Nephron (organoid): ENCODE measurements at regions not wholly inside any gene's neighbourhood (a gene's known extent, or its start where the extent isn't known, plus 50 kb on each side); places are given as distances from the start of the nearest gene placed in this dataset.
"Not testable (repeated sequence)": the region's sequence is repeated elsewhere in the genome, so short reads cannot be mapped to it uniquely, and the experiment has no call there.

Experiments
- H3K27ac Mint-ChIP-seq, 3 experiments: 2 replicates each; pipeline ENCODE4 v1.8.0; 2020; ENCODE audit warnings: mixed read lengths in 3 of 3, mild to moderate bottlenecking in 2 of 3, moderate library complexity in 1 of 3
- H3K27me3 Mint-ChIP-seq: 2 replicates; pipeline ENCODE4 v1.8.0; 2021; ENCODE audit warnings: low read depth, mild to moderate bottlenecking, moderate library complexity, mixed read lengths
- H3K36me3 Mint-ChIP-seq: 2 replicates; pipeline ENCODE4 v1.8.0; 2020; ENCODE audit warnings: low read depth, mixed read lengths
- H3K4me1 Mint-ChIP-seq: 2 replicates; pipeline ENCODE4 v1.8.0; 2020; ENCODE audit warnings: mixed read lengths
- H3K4me3 Mint-ChIP-seq, 3 experiments: 2 replicates each; pipeline ENCODE4 v1.8.0; 2020; ENCODE audit warnings: mild to moderate bottlenecking in 3 of 3, mixed read lengths in 3 of 3, moderate library complexity in 2 of 3
- H3K9me3 Mint-ChIP-seq: 2 replicates; pipeline ENCODE4 v1.8.0; 2020; ENCODE audit warnings: mixed read lengths
- CTCF ChIP-seq, 3 experiments: fragments of 200-600 bp; sonication (generic); IDR thresholded peaks; one replicate each; pipeline ENCODE4 v1.5.0; 2021; ENCODE audit warnings: antibody characterized with exemption in 3 of 3; ENCODE audit not compliant: unreplicated experiment in 3 of 3

GRCh38 chr3:15979900-15980299 is 182.1 kb upstream of the ANKRD28 start:
- TF ChIP-seq CTCF (IDR thresholded peaks at IDR 0.05; ENCODE audit: unreplicated experiment in 3 of 3) = no peak
- H3K27ac Mint-ChIP-seq = no peak overlapping the region
- peaks cover 5% of the 10 kb centered on the region for H3K27me3 Mint-ChIP-seq
- peaks cover 6% of the 10 kb centered on the region for H3K4me1 Mint-ChIP-seq
- H3K4me3 Mint-ChIP-seq = no peak overlapping the region
- no peaks in the 10 kb centered on the region for H3K36me3 Mint-ChIP-seq
- H3K9me3 Mint-ChIP-seq = peaks cover 4% of the 10 kb centered on the region

GRCh38 chr3:15982243-15982642 is 184.5 kb upstream of the ANKRD28 start:
- peaks cover 18% of the 10 kb centered on the region for H3K9me3 Mint-ChIP-seq
- peaks cover 6% of the 10 kb centered on the region for H3K4me1 Mint-ChIP-seq
- H3K36me3 Mint-ChIP-seq = peaks cover 4% of the 10 kb centered on the region
- no peak for TF ChIP-seq CTCF (IDR thresholded peaks at IDR 0.05; ENCODE audit: unreplicated experiment in 3 of 3)
- H3K4me3 Mint-ChIP-seq = no peak overlapping the region
- H3K27ac Mint-ChIP-seq = no peak overlapping the region
- H3K27me3 Mint-ChIP-seq = peaks cover 5% of the 10 kb centered on the region

- Mint-ChIP-seq H3K27ac (no peak overlapping the region), H3K27me3 (peaks cover 5% of the 10 kb centered on the region), H3K36me3 (peaks cover 7% of the 10 kb centered on the region), H3K4me3 (no peak overlapping the region), H3K9me3 (peaks cover 21% of the 10 kb centered on the region), H3K4me1 (peaks cover 6% of the 10 kb centered on the region)
- no peak for TF ChIP-seq CTCF (IDR thresholded peaks at IDR 0.05; ENCODE audit: unreplicated experiment in 3 of 3)
Observed at GRCh38 chr3:15982667-15983196, 185.0 kb upstream of the ANKRD28 start.

GRCh38 chr3:15983232-15983631 is 185.5 kb upstream of the ANKRD28 start:
- Mint-ChIP-seq H3K4me1 (peaks cover 5% of the 10 kb centered on the region), H3K9me3 (peaks cover 22% of the 10 kb centered on the region), H3K36me3 (peaks cover 7% of the 10 kb centered on the region), H3K4me3 (no peak overlapping the region), H3K27me3 (peaks cover 5% of the 10 kb centered on the region), H3K27ac (no peak overlapping the region)
- no peak for TF ChIP-seq CTCF (IDR thresholded peaks at IDR 0.05; ENCODE audit: unreplicated experiment in 3 of 3)

- peaks cover 10% of the 10 kb centered on the region for H3K36me3 Mint-ChIP-seq
- no peak overlapping the region for H3K27ac Mint-ChIP-seq
- peaks cover 27% of the 10 kb centered on the region for H3K9me3 Mint-ChIP-seq
- TF ChIP-seq CTCF (IDR thresholded peaks at IDR 0.05; ENCODE audit: unreplicated experiment in 3 of 3) = no peak
- H3K4me3 Mint-ChIP-seq = no peak overlapping the region
- peaks cover under 1% of the 10 kb centered on the region for H3K4me1 Mint-ChIP-seq
- H3K27me3 Mint-ChIP-seq = peaks cover 1% of the 10 kb centered on the region
Observed at GRCh38 chr3:15983693-15984092, 185.9 kb upstream of the ANKRD28 start.

- Mint-ChIP-seq H3K27ac (no peak overlapping the region), H3K4me1 (no peaks in the 10 kb centered on the region), H3K9me3 (peaks cover 39% of the 10 kb centered on the region), H3K4me3 (no peak overlapping the region), H3K36me3 (peaks cover 16% of the 10 kb centered on the region), H3K27me3 (no peaks in the 10 kb centered on the region)
- TF ChIP-seq CTCF (IDR thresholded peaks at IDR 0.05; ENCODE audit: unreplicated experiment in 3 of 3) = no peak
Observed at GRCh38 chr3:15989419-15989818, 185.1 kb upstream of the GALNT15 start.

GRCh38 chr3:15993660-15994059 is 180.8 kb upstream of the GALNT15 start:
- peaks cover 25% of the 10 kb centered on the region for H3K9me3 Mint-ChIP-seq
- not testable (repeated sequence) for H3K4me1 Mint-ChIP-seq

GRCh38 chr3:15996496-15996895 is 178.0 kb upstream of the GALNT15 start:
- not testable (repeated sequence) for H3K27me3 Mint-ChIP-seq, H3K4me1 Mint-ChIP-seq, H3K4me3 Mint-ChIP-seq, H3K36me3 Mint-ChIP-seq, H3K27ac Mint-ChIP-seq
- peaks cover 14% of the 10 kb centered on the region for H3K9me3 Mint-ChIP-seq

More at GRCh38 chr3:15993660-15994059, 180.8 kb upstream of the GALNT15 start:
- H3K36me3 Mint-ChIP-seq, H3K27me3 Mint-ChIP-seq, H3K27ac Mint-ChIP-seq, H3K4me3 Mint-ChIP-seq: not testable (repeated sequence)
